GM19467 (cell line): ENCODE measurements at regions not wholly inside any gene's neighbourhood (a gene's known extent, or its start where the extent isn't known, plus 50 kb on each side); places are given as distances from the start of the nearest gene placed in this dataset.

Experiments
- ATAC-seq: cut with Tn5 transposase; IDR thresholded peaks from one replicate; pipeline ENCODE4 v1.9.1; 2021; ENCODE audit warnings: mild to moderate bottlenecking, moderate library complexity; ENCODE audit not compliant: unreplicated experiment

- no peak for ATAC-seq
These were observed 78.7 kb upstream of the ATP2B2 start for GRCh38 chr3:10583798-10584708.

- ATAC-seq: no peak
These were observed 80.6 kb upstream of the ATP2B2 start for GRCh38 chr3:10585945-10586344.

- ATAC-seq: no peak
These were observed 89.5 kb upstream of the ATP2B2 start for GRCh38 chr3:10594915-10595314.

- ATAC-seq: no peak
These were observed 91.5 kb upstream of the ATP2B2 start for GRCh38 chr3:10596746-10597448.

GRCh38 chr3:10597733-10598132 lies 92.3 kb upstream of the ATP2B2 start:
- no peak for ATAC-seq

GRCh38 chr3:10599017-10599416 lies 93.6 kb upstream of the ATP2B2 start:
- no peak for ATAC-seq

- no peak for ATAC-seq
These were observed 94.1 kb upstream of the ATP2B2 start for GRCh38 chr3:10599444-10599843.

GRCh38 chr3:10600296-10600714 lies 94.9 kb upstream of the ATP2B2 start:
- ATAC-seq: no peak

GRCh38 chr3:10600726-10601125 lies 95.3 kb upstream of the ATP2B2 start:
- ATAC-seq: no peak

GRCh38 chr3:10601151-10601856 lies 95.9 kb upstream of the ATP2B2 start:
- ATAC-seq: no peak

GRCh38 chr3:10601857-10602230 lies 96.5 kb upstream of the ATP2B2 start:
- no peak for ATAC-seq

- ATAC-seq: no peak
These were observed 96.9 kb upstream of the ATP2B2 start for GRCh38 chr3:10602271-10602670.

GRCh38 chr3:10602769-10603768 lies 97.7 kb upstream of the ATP2B2 start:
- no peak for ATAC-seq

GRCh38 chr3:10609134-10609533 lies 103.7 kb upstream of the ATP2B2 start:
- no peak for ATAC-seq

GRCh38 chr3:10614168-10614567 lies 108.8 kb upstream of the ATP2B2 start:
- ATAC-seq: no peak

GRCh38 chr3:10615715-10616114 lies 110.3 kb upstream of the ATP2B2 start:
- ATAC-seq: no peak

- ATAC-seq: no peak
These were observed 110.9 kb upstream of the ATP2B2 start for GRCh38 chr3:10616321-10616720.

- ATAC-seq: no peak
These were observed 114.8 kb upstream of the ATP2B2 start for GRCh38 chr3:10619989-10620832.

GRCh38 chr3:10620833-10621082 lies 115.4 kb upstream of the ATP2B2 start:
- ATAC-seq: no peak
